ENCODE measurements at regions not wholly inside any gene's neighbourhood (a gene's known extent, or its start where the extent isn't known, plus 50 kb on each side); places are given as distances from the start of the nearest gene placed in this dataset.

DNA sequence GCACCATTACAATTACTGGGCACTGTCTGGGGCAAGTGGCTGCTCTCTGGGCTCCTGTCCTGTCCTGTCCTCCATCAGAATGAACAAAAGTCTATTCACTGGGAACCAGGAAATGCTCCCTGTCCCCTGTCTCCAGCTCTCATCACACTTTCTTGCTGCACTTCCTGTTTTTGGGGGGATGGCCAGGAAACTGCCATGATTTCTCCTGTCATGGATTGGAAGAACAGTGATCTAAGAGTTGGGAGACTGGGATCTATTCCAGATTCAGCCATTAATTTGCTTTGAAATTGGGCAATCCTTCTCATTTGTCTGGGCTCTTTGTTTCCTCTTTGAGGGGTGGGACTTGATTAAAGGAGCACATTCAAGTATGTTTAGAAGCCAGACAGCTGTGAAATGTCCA, 61.4 kb upstream of the KIRREL3 start:
- Histone ChIP-seq H3K9me3 (replicated peaks; ENCODE audit: control insufficient read depth, insufficient read depth, low read length) (peaks cover 7% of the 10 kb centered on the region), H2AFZ (ENCODE audit: low read depth, low read length) (no peak overlapping the region), H4K20me1 (replicated peaks; ENCODE audit: control insufficient read depth, extremely low read depth, insufficient read depth, low read length) (no peaks in the 10 kb centered on the region), H3K36me3 (ENCODE audit: control insufficient read depth in 2 of 2, extremely low read depth in 1 of 2, insufficient read depth in 2 of 2, low read length in 2 of 2) (no peaks in the 10 kb centered on the region), H3K79me2 (ENCODE audit: control insufficient read depth, insufficient read depth, low read length) (no peaks in the 10 kb centered on the region), H3K27ac (ENCODE audit: insufficient read depth, low read depth, low read length) (no peak overlapping the region), H3K4me1 (ENCODE audit: control insufficient read depth, extremely low read depth, insufficient read depth, low read length) (no peaks in the 10 kb centered on the region), H3K9ac (replicated peaks; ENCODE audit: extremely low read depth, insufficient read depth, low read length) (no peak overlapping the region), H3K9me1 (replicated peaks; ENCODE audit: control insufficient read depth, extremely low read depth, insufficient read depth, low read length) (no peaks in the 10 kb centered on the region), H3K4me2 (ENCODE audit: insufficient read depth, low read length) (no peak overlapping the region), H3K27me3 (ENCODE audit: control insufficient read depth in 2 of 2, insufficient read depth in 2 of 2, low read length in 2 of 2) (no peaks in the 10 kb centered on the region), H3K4me3 (replicated peaks in 1 of 3; ENCODE audit: insufficient read depth in 1 of 3, low read depth in 1 of 3, low read length in 3 of 3) (no peak overlapping the region)
- dilution Hi-C loops (cut with MboI; ENCODE audit: extremely low pct_ligation_motif_present, low sequenced_read_pairs) (no loop called here), intact Hi-C loops (cut with micrococcal nuclease) (no loop called here)
- DNase-seq (ENCODE audit: low read depth, low spot score) (no peak), FAIRE-seq (no peak)
- ChIA-PET POLR2A (no interaction called here), CTCF (no interaction called here)
- no TSS peak for BruUV-seq (replicated peaks)
- TF ChIP-seq POLR2AphosphoS5 (IDR thresholded peaks at IDR 0.05; ENCODE audit: insufficient read depth, low read depth, low read length) (no peak), CTCF (IDR thresholded peaks at IDR 0.05; ENCODE audit: extremely low read depth in 1 of 2, insufficient read depth in 1 of 2, low read depth in 1 of 2, low read length in 2 of 2) (no peak), GATA2 (IDR thresholded peaks at IDR 0.05; ENCODE audit: insufficient read depth, insufficient read length, low read depth, low read length) (no peak), MYC (IDR thresholded peaks at IDR 0.05; ENCODE audit: low read depth, low read length) (no peak), JUN (IDR thresholded peaks at IDR 0.05; ENCODE audit: borderline replicate concordance, insufficient read depth, insufficient read length, low read depth) (no peak), FOS (IDR thresholded peaks at IDR 0.05; ENCODE audit: borderline replicate concordance, insufficient read depth, low read length) (no peak), EZH2 (IDR thresholded peaks at IDR 0.05; ENCODE audit: borderline replicate concordance, low read depth, low read length, severe bottlenecking) (no peak), POLR2A (IDR thresholded peaks at IDR 0.05; ENCODE audit: low read depth, low read length) (no peak)
- TF ChIP-seq, protein P1, sequence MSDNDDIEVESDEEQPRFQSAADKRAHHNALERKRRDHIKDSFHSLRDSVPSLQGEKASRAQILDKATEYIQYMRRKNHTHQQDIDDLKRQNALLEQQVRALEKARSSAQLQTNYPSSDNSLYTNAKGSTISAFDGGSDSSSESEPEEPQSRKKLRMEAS (IDR thresholded peaks at IDR 0.05; ENCODE audit: insufficient read depth, insufficient read length), result no peak

All from endothelial cell of umbilical vein (primary cell).